ENCODE measurements at regions not wholly inside any gene's neighbourhood (a gene's known extent, or its start where the extent isn't known, plus 50 kb on each side); places are given as distances from the start of the nearest gene placed in this dataset.

GRCh38 chr4:44002368-44002767, 446.2 kb downstream of the KCTD8 start:
- Histone ChIP-seq H3K9me3 (ENCODE audit: control insufficient read depth in 2 of 2, low read length in 2 of 2) (no peaks in the 10 kb centered on the region), H3K4me1 (ENCODE audit: control insufficient read depth, insufficient read depth, low read length) (no peaks in the 10 kb centered on the region), H3K27me3 (ENCODE audit: control insufficient read depth in 1 of 2, insufficient read depth in 2 of 2, low read length in 2 of 2) (no peaks in the 10 kb centered on the region), H3K36me3 (ENCODE audit: control insufficient read depth in 2 of 2, insufficient read depth in 2 of 2, low read length in 2 of 2) (no peaks in the 10 kb centered on the region), H3K9ac (ENCODE audit: low read length in 2 of 2) (no peak overlapping the region), H3K27ac (ENCODE audit: low read length) (no peak overlapping the region), H3K4me3 (ENCODE audit: low read length in 2 of 2) (no peak overlapping the region)

GRCh38 chr4:44016570-44017421, 431.8 kb downstream of the KCTD8 start:
- Histone ChIP-seq H3K27ac (ENCODE audit: low read length) (no peak overlapping the region), H3K4me3 (ENCODE audit: low read length in 2 of 2) (no peak overlapping the region), H3K9ac (ENCODE audit: low read length in 2 of 2) (no peak overlapping the region), H3K36me3 (ENCODE audit: control insufficient read depth in 2 of 2, insufficient read depth in 2 of 2, low read length in 2 of 2) (no peaks in the 10 kb centered on the region), H3K27me3 (ENCODE audit: control insufficient read depth in 1 of 2, insufficient read depth in 2 of 2, low read length in 2 of 2) (no peaks in the 10 kb centered on the region), H3K9me3 (ENCODE audit: control insufficient read depth in 2 of 2, low read length in 2 of 2) (no peaks in the 10 kb centered on the region), H3K4me1 (ENCODE audit: control insufficient read depth, insufficient read depth, low read length) (no peaks in the 10 kb centered on the region)

DNA sequence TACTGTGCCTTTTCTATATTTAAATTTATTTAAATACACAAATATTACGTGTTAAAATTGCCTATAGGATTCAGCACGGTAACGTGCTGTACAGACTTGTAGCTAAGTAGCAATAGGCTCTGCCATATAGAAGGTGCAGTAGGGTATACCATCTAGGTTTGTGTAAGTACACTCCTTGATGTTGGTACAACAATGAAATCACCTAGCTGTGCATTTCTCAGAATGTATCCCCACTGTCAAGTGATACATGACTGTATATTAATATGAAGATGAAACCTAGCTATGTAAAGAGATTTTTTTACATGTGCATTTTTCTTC, 431.2 kb downstream of the KCTD8 start:
- Histone ChIP-seq H3K9ac (ENCODE audit: low read length in 2 of 2) (no peak overlapping the region), H3K9me3 (ENCODE audit: control insufficient read depth in 2 of 2, low read length in 2 of 2) (no peaks in the 10 kb centered on the region), H3K27ac (ENCODE audit: low read length) (no peak overlapping the region), H3K27me3 (ENCODE audit: control insufficient read depth in 1 of 2, insufficient read depth in 2 of 2, low read length in 2 of 2) (no peaks in the 10 kb centered on the region), H3K4me1 (ENCODE audit: control insufficient read depth, insufficient read depth, low read length) (no peaks in the 10 kb centered on the region), H3K4me3 (ENCODE audit: low read length in 2 of 2) (no peak overlapping the region), H3K36me3 (ENCODE audit: control insufficient read depth in 2 of 2, insufficient read depth in 2 of 2, low read length in 2 of 2) (no peaks in the 10 kb centered on the region)

DNA sequence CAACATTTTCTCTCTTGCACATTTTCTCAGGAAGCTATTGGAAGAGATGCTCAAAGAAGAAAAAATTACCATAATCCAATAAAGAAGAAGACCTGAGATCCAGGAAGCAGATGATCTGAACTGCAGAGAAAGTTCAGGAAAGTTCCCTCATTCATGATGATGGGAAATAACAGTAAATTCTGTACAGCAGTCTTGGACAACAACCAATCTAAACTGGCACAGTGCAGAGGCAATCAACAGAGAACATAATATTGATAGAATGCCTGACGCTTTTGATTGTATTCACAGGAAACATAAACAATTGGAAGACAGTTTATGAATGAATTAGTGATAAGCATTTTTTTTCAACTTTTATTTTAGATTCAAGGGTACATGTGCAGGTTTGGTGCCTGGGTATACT, 428.9 kb downstream of the KCTD8 start:
- no peak overlapping the region for H3K27ac ChIP-seq (ENCODE audit: low read length)
- H3K36me3 ChIP-seq (ENCODE audit: control insufficient read depth in 2 of 2, insufficient read depth in 2 of 2, low read length in 2 of 2): no peaks in the 10 kb centered on the region
- H3K4me1 ChIP-seq (ENCODE audit: control insufficient read depth, insufficient read depth, low read length): no peaks in the 10 kb centered on the region

GRCh38 chr4:44025376-44026020, 423.1 kb downstream of the KCTD8 start:
- H3K4me1 ChIP-seq (ENCODE audit: control insufficient read depth, insufficient read depth, low read length): no peaks in the 10 kb centered on the region
- no peak overlapping the region for H3K4me3 ChIP-seq (ENCODE audit: low read length in 2 of 2)
- no peaks in the 10 kb centered on the region for H3K27me3 ChIP-seq (ENCODE audit: control insufficient read depth in 1 of 2, insufficient read depth in 2 of 2, low read length in 2 of 2)
- no peaks in the 10 kb centered on the region for H3K9me3 ChIP-seq (ENCODE audit: control insufficient read depth in 2 of 2, low read length in 2 of 2)
- H3K9ac ChIP-seq (ENCODE audit: low read length in 2 of 2): no peak overlapping the region
- H3K27ac ChIP-seq (ENCODE audit: low read length): no peak overlapping the region
- H3K36me3 ChIP-seq (ENCODE audit: control insufficient read depth in 2 of 2, insufficient read depth in 2 of 2, low read length in 2 of 2): no peaks in the 10 kb centered on the region

More for the DNA sequence above, 428.9 kb downstream of the KCTD8 start:
- Histone ChIP-seq H3K9ac (ENCODE audit: low read length in 2 of 2) (no peak overlapping the region), H3K27me3 (ENCODE audit: control insufficient read depth in 1 of 2, insufficient read depth in 2 of 2, low read length in 2 of 2) (no peaks in the 10 kb centered on the region), H3K4me3 (ENCODE audit: low read length in 2 of 2) (no peak overlapping the region), H3K9me3 (ENCODE audit: control insufficient read depth in 2 of 2, low read length in 2 of 2) (no peaks in the 10 kb centered on the region)

GRCh38 chr4:44038811-44039210, 409.8 kb downstream of the KCTD8 start:
- Histone ChIP-seq H3K9me3 (ENCODE audit: control insufficient read depth in 2 of 2, low read length in 2 of 2) (no peaks in the 10 kb centered on the region), H3K36me3 (ENCODE audit: control insufficient read depth in 2 of 2, insufficient read depth in 2 of 2, low read length in 2 of 2) (no peaks in the 10 kb centered on the region), H3K27ac (ENCODE audit: low read length) (no peak overlapping the region), H3K27me3 (ENCODE audit: control insufficient read depth in 1 of 2, insufficient read depth in 2 of 2, low read length in 2 of 2) (no peaks in the 10 kb centered on the region), H3K4me3 (ENCODE audit: low read length in 2 of 2) (no peak overlapping the region), H3K9ac (ENCODE audit: low read length in 2 of 2) (no peak overlapping the region), H3K4me1 (ENCODE audit: control insufficient read depth, insufficient read depth, low read length) (no peaks in the 10 kb centered on the region)

DNA sequence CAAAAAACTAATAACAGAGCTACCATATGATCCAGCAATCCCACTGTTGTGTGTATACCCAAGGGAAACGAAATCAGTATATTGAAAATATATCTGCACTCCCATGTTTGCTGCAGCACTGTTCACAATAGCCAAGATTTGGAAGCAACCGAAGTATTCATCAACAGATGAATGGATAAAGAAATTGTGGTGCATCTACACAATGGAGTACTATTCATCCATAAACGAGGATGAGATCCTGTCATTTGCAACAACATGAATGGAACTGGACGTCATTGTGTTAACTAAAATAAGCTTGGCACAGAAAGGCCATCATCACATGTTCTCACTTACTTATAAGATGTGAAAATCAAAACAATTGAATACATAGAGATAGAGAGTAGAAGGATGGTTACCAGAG, 402.1 kb downstream of the KCTD8 start:
- H3K27me3 ChIP-seq (ENCODE audit: control insufficient read depth in 1 of 2, insufficient read depth in 2 of 2, low read length in 2 of 2): no peaks in the 10 kb centered on the region
- H3K9me3 ChIP-seq (ENCODE audit: control insufficient read depth in 2 of 2, low read length in 2 of 2): no peaks in the 10 kb centered on the region
- no peaks in the 10 kb centered on the region for H3K4me1 ChIP-seq (ENCODE audit: control insufficient read depth, insufficient read depth, low read length)
- no peaks in the 10 kb centered on the region for H3K36me3 ChIP-seq (ENCODE audit: control insufficient read depth in 2 of 2, insufficient read depth in 2 of 2, low read length in 2 of 2)
- no peak overlapping the region for H3K27ac ChIP-seq (ENCODE audit: low read length)
- H3K9ac ChIP-seq (ENCODE audit: low read length in 2 of 2): no peak overlapping the region
- H3K4me3 ChIP-seq (ENCODE audit: low read length in 2 of 2): no peak overlapping the region

GRCh38 chr4:44056721-44057151, 391.9 kb downstream of the KCTD8 start:
- no peak overlapping the region for H3K9ac ChIP-seq (ENCODE audit: low read length in 2 of 2)
- no peak overlapping the region for H3K27ac ChIP-seq (ENCODE audit: low read length)
- no peak overlapping the region for H3K4me3 ChIP-seq (ENCODE audit: low read length in 2 of 2)
- H3K9me3 ChIP-seq (ENCODE audit: control insufficient read depth in 2 of 2, low read length in 2 of 2): no peaks in the 10 kb centered on the region
- H3K4me1 ChIP-seq (ENCODE audit: control insufficient read depth, insufficient read depth, low read length): no peaks in the 10 kb centered on the region
- H3K36me3 ChIP-seq (ENCODE audit: control insufficient read depth in 2 of 2, insufficient read depth in 2 of 2, low read length in 2 of 2): no peaks in the 10 kb centered on the region
- no peaks in the 10 kb centered on the region for H3K27me3 ChIP-seq (ENCODE audit: control insufficient read depth in 1 of 2, insufficient read depth in 2 of 2, low read length in 2 of 2)

GRCh38 chr4:44070843-44071242, 377.8 kb downstream of the KCTD8 start:
- no peaks in the 10 kb centered on the region for H3K9me3 ChIP-seq (ENCODE audit: control insufficient read depth in 2 of 2, low read length in 2 of 2)
- no peaks in the 10 kb centered on the region for H3K27me3 ChIP-seq (ENCODE audit: control insufficient read depth in 1 of 2, insufficient read depth in 2 of 2, low read length in 2 of 2)
- no peak overlapping the region for H3K27ac ChIP-seq (ENCODE audit: low read length)
- H3K36me3 ChIP-seq (ENCODE audit: control insufficient read depth in 2 of 2, insufficient read depth in 2 of 2, low read length in 2 of 2): no peaks in the 10 kb centered on the region
- no peak overlapping the region for H3K9ac ChIP-seq (ENCODE audit: low read length in 2 of 2)
- H3K4me1 ChIP-seq (ENCODE audit: control insufficient read depth, insufficient read depth, low read length): no peaks in the 10 kb centered on the region
- no peak overlapping the region for H3K4me3 ChIP-seq (ENCODE audit: low read length in 2 of 2)

DNA sequence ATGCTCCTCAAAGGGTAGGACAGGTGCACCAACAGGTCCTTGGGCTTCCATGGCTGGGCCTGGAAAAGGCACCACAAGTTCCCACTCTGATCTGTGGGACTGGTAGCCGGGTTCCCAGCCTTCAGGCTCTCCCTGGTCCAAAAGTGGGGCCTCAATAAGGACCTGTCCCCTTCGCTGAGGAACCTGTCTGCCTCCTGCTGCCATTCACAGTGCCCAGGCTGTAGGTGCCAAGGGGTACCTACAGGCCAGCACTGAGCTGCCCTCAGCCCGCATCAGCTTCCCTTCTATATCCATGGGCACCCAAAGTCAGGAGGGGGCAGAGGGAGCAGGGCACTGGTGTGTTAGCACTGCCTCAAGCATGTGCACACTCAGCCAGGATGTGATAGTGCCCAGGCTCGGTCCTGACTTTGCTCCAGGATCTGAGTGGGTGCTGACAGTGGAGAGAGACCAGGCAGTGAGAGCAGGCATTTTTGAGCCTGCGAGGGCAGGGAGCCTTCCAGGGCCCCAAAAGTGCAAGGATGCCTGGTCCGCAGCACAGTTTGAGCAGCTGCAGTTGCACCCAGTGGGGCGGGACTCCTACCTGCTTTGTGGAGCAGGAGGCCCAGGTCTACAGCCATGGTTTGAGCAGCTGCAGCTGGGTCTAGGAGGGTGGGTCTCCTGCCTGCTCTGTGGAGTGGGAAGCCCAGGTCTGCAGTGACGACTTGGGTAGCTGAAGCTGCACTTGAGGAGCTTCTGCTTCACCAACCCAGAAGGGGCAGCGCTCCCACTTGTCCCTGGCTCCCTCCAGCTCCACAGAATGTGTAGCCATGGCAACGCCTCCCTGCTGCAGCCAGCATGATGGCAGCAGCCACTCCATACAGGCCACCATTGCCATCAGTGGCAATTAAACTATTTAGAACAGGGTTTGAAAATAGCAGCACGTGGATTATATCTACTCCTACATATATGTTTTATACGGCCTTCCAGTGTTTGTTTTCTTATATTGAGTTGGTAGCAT, 376.4 kb downstream of the KCTD8 start:
- no peak overlapping the region for H3K4me3 ChIP-seq (ENCODE audit: low read length in 2 of 2)
- H3K27ac ChIP-seq (ENCODE audit: low read length): no peak overlapping the region
- H3K36me3 ChIP-seq (ENCODE audit: control insufficient read depth in 2 of 2, insufficient read depth in 2 of 2, low read length in 2 of 2): no peaks in the 10 kb centered on the region
- no peaks in the 10 kb centered on the region for H3K9me3 ChIP-seq (ENCODE audit: control insufficient read depth in 2 of 2, low read length in 2 of 2)
- no peaks in the 10 kb centered on the region for H3K27me3 ChIP-seq (ENCODE audit: control insufficient read depth in 1 of 2, insufficient read depth in 2 of 2, low read length in 2 of 2)
- no peak overlapping the region for H3K9ac ChIP-seq (ENCODE audit: low read length in 2 of 2)
- no peaks in the 10 kb centered on the region for H3K4me1 ChIP-seq (ENCODE audit: control insufficient read depth, insufficient read depth, low read length)

All from stomach smooth muscle (tissue), 2 donors.